ENCODE measurements at regions not wholly inside any gene's neighbourhood (a gene's known extent, or its start where the extent isn't known, plus 50 kb on each side); places are given as distances from the start of the nearest gene placed in this dataset.

GRCh38 chr7:106573738-106574137 lies 87.2 kb downstream of the CCDC71L start:
- DNase-seq (ENCODE audit: low read depth, low spot score) = no peak
- TF ChIP-seq CTCF (IDR thresholded peaks at IDR 0.05; ENCODE audit: low read depth, low read length) = no peak
- in situ Hi-C loops (cut with HindIII; ENCODE audit: low sequenced_read_pairs) = no loop called here
- H3K4me3 ChIP-seq (ENCODE audit: low read depth, low read length) = no peak overlapping the region

DNA sequence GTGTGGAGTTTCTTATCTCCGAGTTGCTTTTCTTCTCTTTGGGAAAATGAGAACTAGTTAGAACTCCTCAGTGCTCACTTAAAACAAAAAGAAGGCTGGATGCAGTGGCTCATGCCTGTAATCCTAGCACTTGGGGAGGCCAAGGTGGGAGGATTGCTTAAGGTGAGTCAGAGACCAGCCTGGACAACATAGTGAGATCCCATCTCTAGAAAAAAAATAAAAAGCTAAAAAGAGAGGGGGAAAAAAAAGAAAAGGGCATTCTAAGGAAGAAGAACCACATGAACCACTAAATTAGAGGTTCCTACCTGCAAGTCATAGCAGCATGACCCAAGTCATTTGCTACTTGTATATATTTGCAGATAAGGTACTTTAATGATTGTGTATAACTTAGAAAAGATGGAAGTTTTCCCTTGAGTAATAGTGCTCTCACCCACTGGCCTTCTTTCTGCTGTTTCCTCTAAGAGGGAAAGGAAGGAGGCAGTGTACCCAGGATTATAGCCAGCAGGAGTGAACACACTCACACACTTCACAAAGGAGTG lies 87.8 kb downstream of the CCDC71L start:
- no peak for DNase-seq (ENCODE audit: low read depth, low spot score)
- no peak for TF ChIP-seq CTCF (IDR thresholded peaks at IDR 0.05; ENCODE audit: low read depth, low read length)
- no peak overlapping the region for H3K4me3 ChIP-seq (ENCODE audit: low read depth, low read length)
- in situ Hi-C loops (cut with HindIII; ENCODE audit: low sequenced_read_pairs) = no loop called here

DNA sequence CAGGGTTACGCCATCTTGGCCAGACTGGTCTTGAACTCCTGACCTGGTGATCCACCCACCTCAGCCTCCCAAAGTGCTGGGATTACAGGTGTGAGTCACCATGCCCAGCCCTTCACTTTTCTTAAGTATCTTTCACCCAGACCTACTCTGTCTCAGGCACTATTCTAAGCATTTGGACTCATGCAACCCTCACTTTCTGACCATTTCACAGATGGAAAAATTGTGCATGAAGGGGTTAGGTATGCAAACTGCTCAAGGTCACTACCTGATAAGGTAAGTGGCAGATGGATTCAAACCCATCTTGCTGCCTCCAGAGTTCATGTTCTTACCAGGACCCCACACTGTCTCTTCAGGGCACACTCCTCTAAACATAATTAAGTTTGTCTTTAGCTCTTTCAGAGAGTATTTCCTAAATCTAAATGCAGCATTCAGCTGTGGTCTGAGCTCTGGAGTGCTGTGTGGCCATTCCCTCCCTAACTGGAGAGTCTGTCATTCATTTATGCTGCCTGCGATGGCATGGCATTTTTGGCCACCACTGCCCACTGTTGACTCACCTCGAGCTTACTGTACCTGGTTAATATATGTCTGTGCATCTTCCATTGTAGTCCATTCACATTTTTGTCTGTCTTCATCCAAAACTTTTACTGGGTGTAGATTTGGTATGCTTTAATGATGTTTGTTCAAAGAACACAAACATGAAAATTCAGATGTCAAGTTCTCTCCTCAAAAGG lies 88.4 kb downstream of the CCDC71L start:
- DNase-seq (ENCODE audit: low read depth, low spot score) = no peak
- in situ Hi-C loops (cut with HindIII; ENCODE audit: low sequenced_read_pairs) = no loop called here
- H3K4me3 ChIP-seq (ENCODE audit: low read depth, low read length) = no peak overlapping the region
- no peak for TF ChIP-seq CTCF (IDR thresholded peaks at IDR 0.05; ENCODE audit: low read depth, low read length)

DNA sequence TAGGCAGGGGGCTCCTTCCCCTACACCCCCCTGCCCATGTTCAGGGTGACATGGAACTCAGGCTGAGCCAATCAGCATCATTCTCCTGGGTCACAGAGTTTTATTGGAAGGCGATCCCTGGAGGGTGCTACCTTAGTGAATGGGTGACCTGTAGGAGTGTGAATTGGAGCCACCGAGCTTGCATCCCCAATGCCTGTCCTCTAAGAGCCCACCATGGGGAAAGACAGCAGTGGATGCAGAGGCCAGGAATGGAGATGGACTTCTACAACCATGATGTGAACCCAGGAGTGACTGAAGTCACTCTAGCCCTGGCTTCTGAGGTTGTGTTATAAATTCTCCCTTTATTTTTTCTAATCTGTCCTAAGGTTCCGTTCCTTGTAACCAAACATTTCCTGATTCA lies 89.4 kb downstream of the CCDC71L start:
- TF ChIP-seq CTCF (IDR thresholded peaks at IDR 0.05; ENCODE audit: low read depth, low read length) = no peak
- in situ Hi-C loops (cut with HindIII; ENCODE audit: low sequenced_read_pairs) = no loop called here
- no peak for DNase-seq (ENCODE audit: low read depth, low spot score)

DNA sequence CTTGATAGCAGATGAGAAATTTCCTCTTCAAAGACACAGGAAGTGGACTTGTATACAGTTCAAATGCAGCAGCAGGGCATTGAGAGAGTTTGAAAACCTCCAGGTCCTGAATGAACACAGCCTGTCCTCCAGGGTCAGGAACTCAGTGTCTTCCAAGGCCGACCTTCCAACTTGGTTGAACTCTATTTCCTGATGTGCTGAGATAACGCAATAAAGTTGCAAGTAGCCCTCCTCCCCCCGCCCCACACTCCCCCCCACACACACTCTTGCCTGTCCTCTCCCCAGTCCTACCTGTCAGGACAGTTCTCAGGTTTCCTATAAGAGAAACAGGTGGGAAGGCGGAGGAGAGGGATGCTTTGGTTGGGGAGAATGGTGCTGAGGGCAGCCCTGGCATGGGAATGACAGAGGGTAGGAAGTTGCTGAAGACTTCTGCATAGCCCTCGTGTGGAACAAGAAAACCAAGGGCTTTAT lies 90.0 kb downstream of the CCDC71L start:
- TF ChIP-seq CTCF (IDR thresholded peaks at IDR 0.05; ENCODE audit: low read depth, low read length) = no peak
- in situ Hi-C loops (cut with HindIII; ENCODE audit: low sequenced_read_pairs) = no loop called here
- no peak for DNase-seq (ENCODE audit: low read depth, low spot score)
- no peak overlapping the region for H3K4me3 ChIP-seq (ENCODE audit: low read depth, low read length)

More for the DNA sequence above, 89.4 kb downstream of the CCDC71L start:
- no peak overlapping the region for H3K4me3 ChIP-seq (ENCODE audit: low read depth, low read length)

DNA sequence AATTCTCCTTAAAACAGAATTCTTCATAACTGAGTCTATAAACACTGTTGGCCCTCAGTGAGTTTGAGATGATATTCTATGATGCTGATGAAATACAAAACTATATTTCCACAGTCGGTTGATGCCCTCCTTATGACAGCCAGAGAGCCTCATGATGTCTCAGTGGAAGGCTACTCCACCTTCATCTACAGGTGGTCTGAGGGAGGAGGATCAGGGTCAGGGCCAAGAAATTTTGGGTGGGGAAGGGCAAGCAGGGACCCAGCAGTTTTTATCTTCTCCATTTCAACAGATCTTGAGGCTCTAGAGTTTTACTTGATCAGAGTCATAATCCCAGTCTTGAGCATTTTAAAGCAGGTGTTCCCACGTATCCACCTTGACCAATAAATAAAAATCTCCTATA lies 90.8 kb downstream of the CCDC71L start:
- DNase-seq (ENCODE audit: low read depth, low spot score) = no peak
- no peak overlapping the region for H3K4me3 ChIP-seq (ENCODE audit: low read depth, low read length)
- in situ Hi-C loops (cut with HindIII; ENCODE audit: low sequenced_read_pairs) = no loop called here
- no peak for TF ChIP-seq CTCF (IDR thresholded peaks at IDR 0.05; ENCODE audit: low read depth, low read length)
